ENCODE measurements at regions not wholly inside any gene's neighbourhood (a gene's known extent, or its start where the extent isn't known, plus 50 kb on each side); places are given as distances from the start of the nearest gene placed in this dataset.

DNA sequence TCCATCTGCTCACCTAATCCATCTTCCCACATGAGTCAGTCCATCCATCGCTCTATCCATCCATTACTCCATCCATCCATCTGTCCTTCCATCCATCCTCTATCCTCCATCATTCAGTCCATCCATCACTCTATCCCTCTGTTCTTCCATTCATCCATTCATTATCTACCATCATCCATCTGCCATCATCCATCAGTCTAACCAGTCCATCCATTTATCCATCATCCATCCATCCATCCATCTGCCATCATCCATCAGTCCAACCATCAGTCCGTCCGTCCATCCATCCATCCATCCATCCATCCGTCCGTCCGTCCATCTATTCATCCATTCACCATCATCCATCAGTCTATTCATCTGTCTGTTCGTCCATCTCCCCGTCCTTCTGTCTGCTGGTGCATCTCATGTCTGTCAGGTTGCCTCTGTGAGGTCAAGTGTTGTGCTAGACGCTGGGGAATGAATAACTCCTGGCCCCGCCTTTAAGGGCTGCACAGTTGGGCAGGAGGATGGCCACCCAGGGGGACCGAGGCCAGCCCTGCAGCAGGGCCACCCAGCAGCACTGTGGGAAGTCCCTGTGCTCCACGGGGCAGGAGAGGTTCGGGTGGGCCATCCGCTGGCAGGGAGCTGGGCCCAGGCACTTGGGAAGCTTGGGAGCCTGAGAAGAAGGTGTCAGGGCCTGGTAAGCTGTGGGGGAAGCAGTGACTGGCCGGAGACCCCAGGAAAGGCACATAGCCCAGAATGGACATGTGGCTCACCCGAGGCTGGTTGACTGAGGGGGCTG lies 137.1 kb downstream of the CTTN start:
- TF ChIP-seq, protein P1, sequence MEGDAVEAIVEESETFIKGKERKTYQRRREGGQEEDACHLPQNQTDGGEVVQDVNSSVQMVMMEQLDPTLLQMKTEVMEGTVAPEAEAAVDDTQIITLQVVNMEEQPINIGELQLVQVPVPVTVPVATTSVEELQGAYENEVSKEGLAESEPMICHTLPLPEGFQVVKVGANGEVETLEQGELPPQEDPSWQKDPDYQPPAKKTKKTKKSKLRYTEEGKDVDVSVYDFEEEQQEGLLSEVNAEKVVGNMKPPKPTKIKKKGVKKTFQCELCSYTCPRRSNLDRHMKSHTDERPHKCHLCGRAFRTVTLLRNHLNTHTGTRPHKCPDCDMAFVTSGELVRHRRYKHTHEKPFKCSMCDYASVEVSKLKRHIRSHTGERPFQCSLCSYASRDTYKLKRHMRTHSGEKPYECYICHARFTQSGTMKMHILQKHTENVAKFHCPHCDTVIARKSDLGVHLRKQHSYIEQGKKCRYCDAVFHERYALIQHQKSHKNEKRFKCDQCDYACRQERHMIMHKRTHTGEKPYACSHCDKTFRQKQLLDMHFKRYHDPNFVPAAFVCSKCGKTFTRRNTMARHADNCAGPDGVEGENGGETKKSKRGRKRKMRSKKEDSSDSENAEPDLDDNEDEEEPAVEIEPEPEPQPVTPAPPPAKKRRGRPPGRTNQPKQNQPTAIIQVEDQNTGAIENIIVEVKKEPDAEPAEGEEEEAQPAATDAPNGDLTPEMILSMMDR (IDR thresholded peaks at IDR 0.05) = no peak
- TF ChIP-seq POLR2A (IDR thresholded peaks at IDR 0.05) = no peak

All from thyroid gland (tissue), 4 donors.